AML-193 (cell line): ENCODE measurements at regions not wholly inside any gene's neighbourhood (a gene's known extent, or its start where the extent isn't known, plus 50 kb on each side); places are given as distances from the start of the nearest gene placed in this dataset.
"Not testable (repeated sequence)": the region's sequence is repeated elsewhere in the genome, so short reads cannot be mapped to it uniquely, and the experiment has no call there.

Experiments used
- DNase-seq, 2 experiments: peaks; one replicate each; lab custom pipeline; 2025; lab: John Stamatoyannopoulos, UW

GRCh38 chr4:66837279-66837922, 707.9 kb downstream of the CENPC start:
- no peak for DNase-seq

GRCh38 chr4:66829310-66829709, 716.0 kb downstream of the CENPC start:
- DNase-seq = no peak

GRCh38 chr4:66820681-66821080, 724.6 kb downstream of the CENPC start:
- DNase-seq = no peak

- no peak for DNase-seq
Measured at GRCh38 chr4:66814277-66814676, 731.0 kb downstream of the CENPC start.

- DNase-seq = no peak
Measured at GRCh38 chr4:66805582-66805981, 739.7 kb downstream of the CENPC start.

GRCh38 chr4:66804979-66805378, 740.3 kb downstream of the CENPC start:
- DNase-seq = no peak

- DNase-seq = no peak
Measured at GRCh38 chr4:66797608-66798007, 747.7 kb downstream of the CENPC start.

- DNase-seq = no peak
Measured at GRCh38 chr4:66795724-66796123, 749.6 kb downstream of the CENPC start.

- no peak for DNase-seq
Measured at GRCh38 chr4:66794390-66795034, 750.8 kb downstream of the CENPC start.

- DNase-seq = no peak
Measured at GRCh38 chr4:66791686-66792085, 753.6 kb downstream of the CENPC start.

- DNase-seq = no peak
Measured at GRCh38 chr4:66785479-66785878, 759.8 kb downstream of the CENPC start.

GRCh38 chr4:66782751-66783150, 762.6 kb downstream of the CENPC start:
- DNase-seq = not testable (repeated sequence)

GRCh38 chr4:66777097-66777496, 768.2 kb downstream of the CENPC start:
- DNase-seq = no peak

GRCh38 chr4:66769441-66769840, 775.9 kb downstream of the CENPC start:
- no peak for DNase-seq

GRCh38 chr4:66767442-66767841, 777.9 kb downstream of the CENPC start:
- no peak for DNase-seq

- DNase-seq = no peak
Measured at GRCh38 chr4:66766557-66766956, 778.7 kb downstream of the CENPC start.

- DNase-seq = no peak
Measured at GRCh38 chr4:66750273-66750672, 795.0 kb downstream of the CENPC start.

GRCh38 chr4:66746918-66747317, 798.4 kb downstream of the CENPC start:
- not testable (repeated sequence) for DNase-seq

- no peak for DNase-seq
Measured at GRCh38 chr4:66741081-66741480, 804.2 kb downstream of the CENPC start.

GRCh38 chr4:66736606-66737005, 808.7 kb downstream of the CENPC start:
- no peak for DNase-seq

GRCh38 chr4:66728280-66728679, 817.0 kb downstream of the CENPC start:
- DNase-seq = no peak

- not testable (repeated sequence) for DNase-seq
Measured at GRCh38 chr4:66712301-66712921, 832.9 kb downstream of the CENPC start.

GRCh38 chr4:66704243-66704642, 841.1 kb downstream of the CENPC start:
- no peak for DNase-seq
